Esophagus muscularis mucosa (tissue), 4 donors: ENCODE measurements at regions not wholly inside any gene's neighbourhood (a gene's known extent, or its start where the extent isn't known, plus 50 kb on each side); places are given as distances from the start of the nearest gene placed in this dataset.

ENCODE experiments used
- EP300 ChIP-seq: sonication (generic); formaldehyde crosslinking; IDR thresholded peaks from one replicate; pipeline ENCODE4 v1.6.1; 2017; ENCODE audit warnings: antibody characterized with exemption
- POLR2A ChIP-seq: fragments of 450-650 bp; IDR thresholded peaks from one replicate; pipeline ENCODE4 v1.6.1; 2017; ENCODE audit warnings: antibody characterized with exemption, moderate library complexity, mild to moderate bottlenecking, low read depth
- POLR2AphosphoS5 ChIP-seq, 2 donors: sonication (generic); formaldehyde crosslinking; IDR thresholded peaks; one replicate each; pipeline ENCODE4 v1.6.1; 2017; ENCODE audit warnings: antibody characterized with exemption in 2 of 2
- TF ChIP-seq, protein P1 (sequence below), 3 experiments: fragments of 200-600 bp in 2 of 3; fragments of 450-650 bp in 1 of 3; sonication (generic) in 2 of 3; IDR thresholded peaks; one replicate each; pipeline ENCODE4 v1.5.1; 2017 to 2019; ENCODE audit warnings: antibody characterized with exemption in 3 of 3, mild to moderate bottlenecking in 2 of 3, moderate library complexity in 1 of 3

DNA sequence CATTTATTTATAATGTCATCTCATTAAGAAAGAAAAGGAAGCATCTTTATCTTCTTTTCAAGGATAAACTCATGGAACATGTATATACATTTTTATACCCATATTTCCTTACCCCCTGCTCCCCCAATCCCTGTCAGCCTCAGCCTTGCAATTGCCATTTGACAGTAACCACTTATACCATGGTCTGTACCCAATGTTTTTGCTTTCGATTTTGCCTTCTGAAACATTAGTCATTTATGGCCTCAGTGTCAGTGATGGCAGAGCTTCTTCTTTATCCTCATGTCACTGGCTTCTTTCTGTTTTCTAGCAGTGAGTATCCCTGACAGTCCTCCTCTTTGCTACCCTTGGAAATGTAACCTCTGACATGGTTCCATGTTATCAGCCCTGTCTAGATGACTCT, 228.4 kb downstream of the SPRY1 start:
- no peak for TF ChIP-seq POLR2A
- TF ChIP-seq POLR2AphosphoS5 (IDR thresholded peaks at IDR 0.05): no peak
- TF ChIP-seq, protein P1, sequence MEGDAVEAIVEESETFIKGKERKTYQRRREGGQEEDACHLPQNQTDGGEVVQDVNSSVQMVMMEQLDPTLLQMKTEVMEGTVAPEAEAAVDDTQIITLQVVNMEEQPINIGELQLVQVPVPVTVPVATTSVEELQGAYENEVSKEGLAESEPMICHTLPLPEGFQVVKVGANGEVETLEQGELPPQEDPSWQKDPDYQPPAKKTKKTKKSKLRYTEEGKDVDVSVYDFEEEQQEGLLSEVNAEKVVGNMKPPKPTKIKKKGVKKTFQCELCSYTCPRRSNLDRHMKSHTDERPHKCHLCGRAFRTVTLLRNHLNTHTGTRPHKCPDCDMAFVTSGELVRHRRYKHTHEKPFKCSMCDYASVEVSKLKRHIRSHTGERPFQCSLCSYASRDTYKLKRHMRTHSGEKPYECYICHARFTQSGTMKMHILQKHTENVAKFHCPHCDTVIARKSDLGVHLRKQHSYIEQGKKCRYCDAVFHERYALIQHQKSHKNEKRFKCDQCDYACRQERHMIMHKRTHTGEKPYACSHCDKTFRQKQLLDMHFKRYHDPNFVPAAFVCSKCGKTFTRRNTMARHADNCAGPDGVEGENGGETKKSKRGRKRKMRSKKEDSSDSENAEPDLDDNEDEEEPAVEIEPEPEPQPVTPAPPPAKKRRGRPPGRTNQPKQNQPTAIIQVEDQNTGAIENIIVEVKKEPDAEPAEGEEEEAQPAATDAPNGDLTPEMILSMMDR (IDR thresholded peaks at IDR 0.05): no peak
- no peak for TF ChIP-seq EP300
